Iris pigment epithelial cell (primary cell): ENCODE measurements at regions not wholly inside any gene's neighbourhood (a gene's known extent, or its start where the extent isn't known, plus 50 kb on each side); places are given as distances from the start of the nearest gene placed in this dataset.
"Not testable (repeated sequence)": the region's sequence is repeated elsewhere in the genome, so short reads cannot be mapped to it uniquely, and the experiment has no call there.

ENCODE experiments used
- DNase-seq: peaks from one replicate; pipeline ENCODE4 v3.0.0-alpha.2; 2011; ENCODE audit warnings: low read depth

DNA sequence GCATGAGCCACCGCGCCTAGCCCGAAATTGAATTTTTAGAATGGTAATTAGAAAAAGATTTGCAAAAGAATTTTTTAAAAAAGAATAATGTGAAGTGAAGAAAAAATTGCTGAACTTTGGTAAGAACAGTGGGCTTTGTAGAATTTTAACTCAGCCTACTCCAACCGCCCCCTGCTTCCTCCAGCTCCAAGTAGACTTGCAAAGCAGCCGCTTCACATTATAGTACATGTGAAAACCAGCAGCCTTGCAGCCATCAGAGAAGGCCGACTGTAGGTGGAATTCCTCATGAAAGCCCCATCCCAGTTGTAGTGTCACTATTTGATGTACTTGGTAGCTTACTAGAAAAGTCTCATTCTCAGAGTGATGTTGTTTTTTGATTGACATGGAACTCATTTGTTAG is 835.6 kb downstream of the TBC1D32 start:
- no peak for DNase-seq

- no peak for DNase-seq
These were observed 837.6 kb downstream of the TBC1D32 start for GRCh38 chr6:120496661-120497060.

DNA sequence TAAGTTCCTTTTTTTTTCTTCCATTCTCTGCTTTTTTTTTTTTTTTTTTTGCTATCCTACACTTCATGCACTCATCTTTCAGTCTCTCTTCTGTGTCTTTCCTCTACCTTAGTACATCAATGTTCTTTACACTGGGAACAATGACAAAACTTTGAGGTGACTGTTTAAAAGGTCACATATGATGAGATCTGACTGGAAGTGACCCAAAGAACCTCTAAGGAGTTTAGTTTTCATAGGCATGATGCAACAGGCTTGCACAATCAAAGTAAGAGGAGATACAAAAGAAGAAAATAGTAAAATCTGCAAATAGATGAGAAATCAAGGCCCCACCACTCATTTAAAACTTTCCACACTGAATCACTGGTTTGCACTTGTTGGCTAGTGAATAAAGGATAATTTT is 840.8 kb downstream of the TBC1D32 start:
- no peak for DNase-seq

DNA sequence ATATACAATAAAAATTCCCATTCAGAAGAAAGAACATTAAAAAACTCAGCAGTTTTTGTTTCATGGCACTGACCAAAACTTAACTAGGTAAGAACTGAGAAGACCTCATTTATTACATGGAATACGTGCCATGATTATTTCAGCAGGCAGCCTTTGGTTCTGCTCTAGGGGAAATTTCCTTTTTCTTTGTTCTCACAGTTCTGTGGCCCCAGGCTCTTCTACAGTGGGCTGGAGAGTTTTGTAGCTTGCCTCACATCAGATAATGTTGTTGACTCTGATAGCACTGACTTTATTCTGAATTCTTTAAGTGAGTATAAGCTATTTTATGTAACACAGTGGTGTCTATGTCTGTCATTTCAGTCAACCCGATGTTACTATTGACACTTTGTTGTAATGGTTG is 844.3 kb downstream of the TBC1D32 start:
- DNase-seq: no peak

DNA sequence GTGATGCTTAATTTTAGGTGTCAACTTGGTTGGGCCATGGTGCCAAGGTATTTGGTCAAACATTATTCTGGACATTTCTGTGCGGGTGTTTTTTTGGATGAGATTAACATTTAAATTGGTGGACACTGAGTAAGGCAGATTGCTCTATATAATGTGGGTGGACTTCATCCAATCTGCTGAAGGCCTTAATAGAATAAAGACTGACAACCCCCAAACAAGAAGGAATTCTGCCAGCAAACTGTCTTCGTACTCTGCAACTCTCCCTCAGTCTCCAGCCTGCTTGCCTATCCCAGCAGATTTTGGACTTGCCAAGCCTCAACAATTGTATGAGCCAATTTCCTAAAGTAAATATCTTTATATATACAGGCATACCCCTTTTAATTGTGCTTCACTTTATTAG is 850.1 kb downstream of the TBC1D32 start:
- no peak for DNase-seq

DNA sequence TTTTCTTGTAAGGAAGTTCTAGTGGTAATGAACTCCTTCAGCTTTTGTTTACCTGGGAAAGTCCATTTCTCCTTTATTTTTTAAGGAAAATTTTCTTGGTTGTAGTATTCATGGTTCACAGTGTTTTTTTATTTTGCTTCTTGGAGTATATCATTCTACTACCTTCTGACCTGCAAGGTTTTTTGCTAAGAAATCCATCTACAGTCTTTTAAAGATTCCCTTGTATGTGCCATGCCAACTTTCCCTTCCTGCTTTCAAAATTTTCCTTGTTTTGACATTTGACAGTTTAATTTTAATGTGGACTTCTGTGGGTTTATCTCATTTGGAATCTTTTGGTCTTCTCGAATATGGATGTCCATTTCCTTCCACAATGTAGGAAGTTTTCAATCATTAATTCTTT is 855.6 kb downstream of the TBC1D32 start:
- no peak for DNase-seq

- no peak for DNase-seq
These were observed 860.5 kb downstream of the TBC1D32 start for GRCh38 chr6:120473804-120474203.

DNA sequence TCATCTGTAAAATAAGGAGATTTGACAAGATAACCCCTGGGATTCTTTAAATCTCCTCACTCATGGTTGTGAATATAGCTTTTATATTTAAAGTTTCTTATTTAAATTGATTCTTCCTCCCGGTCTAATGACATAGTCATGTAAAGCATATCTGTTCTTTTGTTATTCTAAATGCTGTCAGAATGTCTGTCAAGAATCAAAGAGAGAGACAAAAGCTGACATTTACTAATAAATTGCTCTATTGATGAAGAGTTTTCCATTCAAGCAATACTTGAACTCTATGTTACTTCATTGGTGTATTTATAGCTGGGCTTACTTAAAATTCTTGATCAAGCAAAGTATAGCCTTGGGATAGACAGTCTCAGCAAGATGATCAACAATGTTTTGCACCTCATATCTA is 865.8 kb downstream of the TBC1D32 start:
- no peak for DNase-seq

GRCh38 chr6:120451508-120451907 is 882.8 kb downstream of the TBC1D32 start:
- no peak for DNase-seq

GRCh38 chr6:120447605-120448004 is 886.7 kb downstream of the TBC1D32 start:
- no peak for DNase-seq

DNA sequence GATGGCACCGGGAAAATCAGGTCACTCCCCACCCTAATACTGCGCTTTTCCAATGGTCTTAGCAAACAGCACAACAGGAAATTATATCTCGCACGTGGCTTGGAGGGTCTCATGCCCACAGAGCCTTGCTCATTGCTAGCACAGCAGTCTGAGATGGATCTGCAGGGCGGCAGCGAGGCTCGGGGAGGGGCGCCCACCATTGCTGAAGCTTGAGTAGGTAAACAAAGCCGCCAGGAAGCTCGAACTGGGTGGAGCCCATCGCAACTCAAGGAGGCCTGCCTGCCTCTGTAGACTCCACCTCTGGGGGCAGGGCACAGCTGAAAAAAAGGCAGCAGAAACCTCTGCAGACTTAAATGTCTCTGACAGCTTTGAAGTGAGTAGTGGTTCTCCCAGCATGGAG is 901.4 kb downstream of the TBC1D32 start:
- DNase-seq: not testable (repeated sequence)

DNA sequence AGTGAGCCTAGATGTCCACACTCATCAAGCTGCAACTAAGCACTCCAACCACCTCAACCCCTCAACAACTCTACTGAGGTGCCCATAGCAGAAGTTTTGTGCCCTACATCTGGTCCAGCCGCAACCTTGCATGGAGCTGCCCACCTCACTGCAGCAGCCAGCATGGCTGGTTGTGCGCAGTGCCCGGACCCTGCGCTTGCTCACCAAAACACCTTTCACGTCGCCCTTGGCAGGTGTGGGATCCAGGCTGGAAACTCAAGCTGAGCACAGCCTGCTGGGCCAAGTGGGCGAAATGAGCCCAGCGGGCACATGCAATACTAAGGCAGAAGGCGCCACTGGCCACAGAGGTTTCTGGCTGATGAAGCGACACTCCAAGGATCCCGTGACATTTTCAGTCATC is 902.4 kb downstream of the TBC1D32 start:
- DNase-seq: no peak

DNA sequence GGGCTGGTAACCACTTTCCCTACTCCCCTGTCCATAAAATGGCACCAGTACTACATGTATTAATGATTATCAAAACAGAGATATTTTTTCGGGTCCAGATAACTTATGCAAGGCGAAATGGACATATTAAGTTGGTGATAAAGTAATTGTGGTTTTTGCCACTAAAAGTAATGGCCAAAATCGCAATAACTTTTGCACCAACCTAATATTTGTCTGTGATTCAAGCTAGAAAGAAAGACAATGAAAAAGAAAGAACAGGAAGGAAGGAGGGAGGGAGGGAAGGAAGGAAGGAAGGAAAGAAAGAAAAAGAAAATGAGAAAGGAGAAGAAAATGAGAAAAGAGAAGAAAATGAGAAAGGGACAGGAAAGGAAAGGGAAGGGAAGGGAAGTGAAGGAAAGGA is 922.9 kb downstream of the TBC1D32 start:
- no peak for DNase-seq

GRCh38 chr6:120410586-120410985 is 923.7 kb downstream of the TBC1D32 start:
- DNase-seq: no peak

DNA sequence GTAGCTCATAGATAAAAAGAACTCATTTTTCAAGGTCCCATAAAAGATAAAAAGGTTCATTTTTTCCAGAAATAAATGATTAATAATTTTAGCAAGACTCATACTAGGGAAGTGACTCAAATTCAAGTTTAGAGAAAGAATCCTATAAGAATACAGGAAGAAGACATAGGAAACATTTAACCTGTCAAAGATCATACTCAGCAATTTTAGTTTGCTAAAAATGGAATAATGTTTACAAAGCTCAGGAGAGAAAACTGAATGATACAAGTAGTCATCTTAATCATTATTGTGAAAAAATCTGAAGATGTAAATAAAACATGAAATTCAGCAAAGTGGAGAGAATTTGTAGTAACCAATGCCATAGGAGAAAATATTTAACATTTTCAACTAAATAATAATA is 926.6 kb downstream of the TBC1D32 start:
- DNase-seq: no peak

- DNase-seq: no peak
These were observed 928.3 kb downstream of the TBC1D32 start for GRCh38 chr6:120405947-120406346.

DNA sequence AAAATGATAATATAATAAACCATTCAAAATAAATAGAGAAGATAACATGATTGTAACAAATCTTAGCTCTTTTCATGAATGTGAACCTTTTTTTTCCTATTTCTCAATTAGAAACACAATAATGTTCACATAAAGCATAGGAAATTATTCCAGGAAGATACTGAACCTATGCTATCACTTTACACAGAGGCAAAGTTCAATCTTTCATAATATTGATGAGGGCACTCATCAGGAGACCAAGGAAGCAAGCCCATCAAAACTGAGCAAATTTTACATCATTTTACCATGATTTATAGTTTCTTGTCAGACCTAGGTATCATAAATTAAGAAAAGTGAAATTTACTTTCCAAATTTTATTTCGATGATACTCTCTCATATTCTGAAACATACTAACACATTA is 938.5 kb downstream of the TBC1D32 start:
- DNase-seq: no peak

GRCh38 chr6:120395330-120395729 is 939.0 kb downstream of the TBC1D32 start:
- DNase-seq: no peak

DNA sequence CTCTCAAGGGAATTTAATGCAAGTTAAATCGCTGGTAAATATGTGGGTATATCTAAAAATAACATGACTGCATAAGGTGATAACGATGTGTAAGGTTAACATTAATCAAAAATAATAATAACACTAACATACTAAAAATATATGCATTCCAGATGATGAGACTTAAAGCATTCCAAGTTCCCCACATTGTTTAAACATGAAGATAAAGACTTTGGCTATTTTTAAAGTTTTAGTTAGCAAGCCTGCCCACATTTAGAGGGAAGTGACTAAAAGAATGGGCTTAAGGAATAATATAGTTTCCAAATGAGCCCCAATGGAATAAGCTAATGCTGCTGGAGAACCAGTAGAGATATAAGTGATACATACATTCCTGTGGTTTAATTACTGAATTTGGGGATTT is 941.3 kb downstream of the TBC1D32 start:
- DNase-seq: no peak

GRCh38 chr6:120384671-120385070 is 949.6 kb downstream of the TBC1D32 start:
- DNase-seq: peak; percentile 8

DNA sequence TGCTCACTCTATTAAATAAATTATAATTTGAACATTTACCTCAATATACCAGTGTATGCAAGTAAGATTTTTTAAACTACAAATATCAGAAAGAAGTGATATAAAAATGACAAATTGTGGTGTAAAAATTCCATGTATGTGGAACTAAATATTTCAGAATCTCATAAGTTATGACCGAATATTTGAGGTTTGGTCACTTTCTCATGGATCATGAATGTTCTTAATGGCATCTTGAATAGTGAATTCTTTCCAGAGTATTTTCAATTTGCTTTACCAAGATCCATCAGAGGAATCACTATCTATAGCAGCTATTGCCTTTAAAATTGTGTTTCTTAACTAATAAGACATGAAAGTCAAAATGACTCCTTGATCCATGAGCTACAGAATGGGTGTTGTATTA is 950.6 kb downstream of the TBC1D32 start:
- no peak for DNase-seq

DNA sequence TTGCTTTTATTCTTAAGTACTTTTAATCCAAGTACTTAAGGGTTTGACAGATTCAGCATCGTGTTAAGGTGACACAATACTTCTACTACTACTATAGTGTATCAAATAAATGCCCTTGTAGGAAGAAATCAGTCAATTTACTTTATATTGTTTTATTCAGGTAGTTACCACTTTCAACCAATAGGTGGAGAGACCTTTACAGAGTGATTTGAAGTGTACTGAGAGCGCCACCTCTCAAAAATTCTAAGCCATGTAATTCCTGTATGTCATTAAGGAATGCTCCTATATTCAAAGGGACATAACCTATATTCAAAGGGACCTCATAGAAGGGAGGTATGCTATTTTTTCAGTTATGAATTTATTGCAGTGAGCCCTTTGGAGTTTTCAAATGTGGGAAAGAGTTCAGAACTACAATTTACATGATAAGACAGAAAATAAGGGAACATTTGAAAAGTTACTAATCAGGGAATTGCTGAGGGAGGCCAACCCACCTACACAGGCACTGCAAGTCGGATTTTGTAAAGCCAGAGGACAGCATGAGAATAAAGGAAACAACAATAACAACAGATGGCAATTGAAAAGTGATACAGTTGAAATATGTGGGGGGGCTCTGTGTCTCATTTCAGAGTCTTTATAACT is 955.6 kb downstream of the TBC1D32 start:
- peak; percentile 8 for DNase-seq

DNA sequence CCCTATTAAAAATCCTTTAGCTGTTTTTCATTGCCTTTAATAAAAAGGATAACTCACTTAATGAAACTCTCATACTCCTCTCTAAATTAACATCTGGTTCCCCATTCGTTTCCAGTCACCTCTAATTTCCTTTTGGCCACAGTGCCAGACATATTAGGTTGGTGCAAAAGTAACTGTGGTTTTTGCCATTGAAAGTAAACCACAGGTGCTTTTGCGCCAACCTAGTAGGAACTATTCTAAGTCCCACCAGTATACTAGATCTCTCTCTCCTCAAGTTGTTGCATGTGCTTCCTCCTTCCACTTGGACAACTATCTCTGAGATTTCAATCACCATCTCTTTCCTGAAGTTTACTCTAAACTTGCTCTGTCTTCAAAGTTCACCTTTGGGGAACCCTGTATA is 961.1 kb downstream of the TBC1D32 start:
- no peak for DNase-seq

DNA sequence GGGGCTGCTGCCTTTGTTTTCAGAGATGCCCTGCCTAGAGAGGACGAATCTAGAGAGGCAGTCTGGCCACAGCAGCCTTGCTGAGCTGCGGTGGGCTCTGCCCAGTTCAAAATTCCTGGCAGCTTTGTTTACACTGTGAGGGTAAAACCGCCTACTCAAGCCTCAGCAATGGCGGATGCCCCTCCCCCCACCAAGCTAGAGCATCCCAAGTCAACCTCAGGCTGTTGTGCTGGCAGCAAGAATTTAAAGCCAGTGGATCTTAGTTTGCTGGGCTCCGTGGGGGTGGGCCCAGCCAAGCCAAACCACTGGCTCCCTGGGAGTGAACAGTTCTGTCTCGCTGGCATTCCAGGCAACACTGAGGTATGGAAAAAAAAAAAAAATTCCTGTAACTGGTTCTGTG is 970.9 kb downstream of the TBC1D32 start:
- no peak for DNase-seq

DNA sequence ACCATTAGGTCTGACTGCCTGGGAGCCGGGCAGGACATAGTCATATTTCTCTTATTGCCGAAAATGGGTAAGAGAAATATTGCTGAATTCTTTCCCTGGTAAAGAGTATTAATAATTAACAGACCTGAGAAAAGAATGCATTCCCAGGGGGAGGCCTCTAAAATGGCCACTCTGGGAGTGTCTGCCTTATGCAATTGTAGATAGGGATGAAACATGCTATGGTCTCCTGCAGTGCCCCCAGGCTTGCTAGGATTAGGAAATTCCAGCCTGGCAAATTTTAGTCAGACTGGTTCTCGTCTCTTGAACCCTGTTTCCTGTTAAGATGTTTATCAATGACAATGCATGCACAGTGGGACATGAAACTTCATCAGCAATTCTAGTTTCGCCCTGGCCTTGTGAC is 975.7 kb downstream of the TBC1D32 start:
- not testable (repeated sequence) for DNase-seq
